HepG2 (cell line): ENCODE measurements at regions not wholly inside any gene's neighbourhood (a gene's known extent, or its start where the extent isn't known, plus 50 kb on each side); places are given as distances from the start of the nearest gene placed in this dataset.

ENCODE experiments used
- ATAC-seq: fragments of 200-7000 bp; cut with Tn5 transposase; 3 replicates; pipeline ENCODE4 v1.9.1; 2020; ENCODE audit warnings: mild to moderate bottlenecking, moderate library complexity
- BruUV-seq: library from RNA; stranded (reverse); fragments of 400-500 nt; replicated peaks from 2 replicates; lab custom pipeline; 2021; lab: Mats Ljungman, UMichigan
- CTCF ChIA-PET: fragments of 300-600 bp; formaldehyde crosslinking; extraction: SDS; loops from one replicate; lab custom pipeline; 2021; ENCODE audit warnings: low total read pairs, inconsistent platforms, low intra/inter-chr PET ratio; lab: Yijun Ruan, JAX
- POLR2A ChIA-PET: fragments of 350-600 bp; sonication (Branson Sonifier 250); formaldehyde crosslinking; loops from one replicate; lab custom pipeline; 2020; ENCODE audit warnings: antibody characterized with exemption, inconsistent platforms; lab: Yijun Ruan, JAX
- DNase-seq: peaks from one replicate; pipeline ENCODE4 v3.0.0-alpha.2; 2015; ENCODE audit warnings: low spot score
- FAIRE-seq: peaks from 3 replicates; lab custom pipeline; 2011; peaks lifted over from hg19 to GRCh38; lab: Jason Lieb, UNC
- H2AFZ ChIP-seq: one replicate; pipeline ENCODE4 v1.6.1; 2011; ENCODE audit warnings: low read length, inconsistent platforms
- H3K27ac ChIP-seq: fragments of 300-600 bp; 3 replicates; pipeline ENCODE4 v1.8.0; 2011; ENCODE audit warnings: mixed run types, mild to moderate bottlenecking, mixed read lengths, low read length, inconsistent platforms; ENCODE audit not compliant: insufficient read depth; ENCODE audit errors: extremely low read length
- H3K27me3 ChIP-seq, 2 experiments: fragments of 200-600 bp in 1 of 2; 2 replicates in 1 of 2; 3 replicates in 1 of 2; pipeline versions ENCODE4 v1.6.0 to v1.8.0; 2011; ENCODE audit warnings: low read length in 2 of 2, mild to moderate bottlenecking in 2 of 2, moderate library complexity in 2 of 2, inconsistent platforms in 1 of 2; ENCODE audit not compliant: insufficient read depth in 2 of 2, control insufficient read depth in 1 of 2
- H3K36me3 ChIP-seq, 2 experiments: fragments of 200-600 bp in 1 of 2; replicated peaks in 1 of 2; 2 replicates in 1 of 2; 3 replicates in 1 of 2; pipeline versions ENCODE4 v1.5.1 to v1.8.0; 2011; ENCODE audit warnings: low read length in 2 of 2, inconsistent platforms in 1 of 2; ENCODE audit not compliant: insufficient read depth in 2 of 2, control insufficient read depth in 1 of 2
- H3K4me1 ChIP-seq: 2 replicates; pipeline ENCODE4 v1.5.1; 2012; ENCODE audit warnings: low read length, inconsistent platforms; ENCODE audit not compliant: insufficient read depth
- H3K4me2 ChIP-seq: 2 replicates; pipeline ENCODE4 v1.6.0; 2011; ENCODE audit warnings: low read depth, low read length, inconsistent platforms
- H3K4me3 ChIP-seq, 3 experiments: fragments of 200-600 bp in 1 of 3; sonication (generic), shearing (Covaris generic) in 1 of 3; replicated peaks in 1 of 3; 2 replicates each; pipeline ENCODE4 v1.5.1; 2011 to 2016; ENCODE audit warnings: low read length in 3 of 3, inconsistent platforms in 2 of 3, low read depth in 2 of 3, mild to moderate bottlenecking in 2 of 3, control low read depth in 1 of 3, mixed read lengths in 1 of 3; ENCODE audit not compliant: insufficient read depth in 1 of 3
- H3K79me2 ChIP-seq: one replicate; pipeline ENCODE4 v1.6.1; 2011; ENCODE audit warnings: low read length, inconsistent platforms; ENCODE audit not compliant: insufficient read depth
- H3K9ac ChIP-seq: 2 replicates; pipeline ENCODE4 v1.6.0; 2011; ENCODE audit warnings: mild to moderate bottlenecking, low read depth, low read length, inconsistent platforms; ENCODE audit not compliant: insufficient read depth
- H3K9me3 ChIP-seq: 2 replicates; pipeline ENCODE4 v1.5.1; 2012; ENCODE audit warnings: mild to moderate bottlenecking, low read length
- H4K20me1 ChIP-seq: 2 replicates; pipeline ENCODE4 v1.6.0; 2011; ENCODE audit warnings: inconsistent platforms, mild to moderate bottlenecking, low read length, moderate library complexity; ENCODE audit not compliant: insufficient read depth
- CENPT ChIP-seq: sonication (generic); formaldehyde crosslinking; IDR thresholded peaks from 2 replicates; pipeline ENCODE4 v1.8.0; 2022; ENCODE audit warnings: low read depth, mild to moderate bottlenecking, moderate library complexity, missing genetic modification reagents
- FOXM1 ChIP-seq: sonication (generic); formaldehyde crosslinking; IDR thresholded peaks from 2 replicates; pipeline ENCODE4 v1.5.0; 2020; ENCODE audit warnings: missing genetic modification reagents
- KLF11 ChIP-seq: IDR thresholded peaks from 2 replicates; pipeline ENCODE4 v1.6.1; 2016; ENCODE audit warnings: missing compliant biosample characterization
- ZKSCAN8 ChIP-seq: IDR thresholded peaks from 2 replicates; pipeline ENCODE4 v1.6.1; 2016; ENCODE audit warnings: borderline replicate concordance, missing genetic modification reagents, missing compliant biosample characterization
- ZNF367 ChIP-seq: sonication (generic); formaldehyde crosslinking; IDR thresholded peaks from 2 replicates; pipeline ENCODE4 v1.4.0; 2020; ENCODE audit warnings: missing genetic modification reagents, borderline replicate concordance
- ZNF430 ChIP-seq: sonication (generic); formaldehyde crosslinking; IDR thresholded peaks from 2 replicates; pipeline ENCODE4 v1.9.0; 2021; ENCODE audit warnings: mild to moderate bottlenecking, missing genetic modification reagents
- WGBS: methylation state at CpG from one replicate; pipeline ENCODE4 v1.1.6; 2017; ENCODE audit warnings: low lambda C conversion rate; 5-methylcytosine and 5-hydroxymethylcytosine counted together
- in situ Hi-C: cut with HindIII; loops from 2 replicates; pipeline ENCODE4 v1.10.0; 2017; ENCODE audit warnings: low pct_unique_long_range_greater_than_20kb; ENCODE audit not compliant: extremely low pct_ligation_motif_present
- intact Hi-C: fragments of 100-400 bp; cut with micrococcal nuclease; formaldehyde crosslinking; loops from one replicate; pipeline ENCODE4 v1.10.0; 2022; ENCODE audit not compliant: unreplicated experiment
- TF ChIP-seq, protein P1 (sequence below): sonication (generic); formaldehyde crosslinking; IDR thresholded peaks from 2 replicates; pipeline ENCODE4 v1.4.0; 2020; ENCODE audit warnings: missing genetic modification reagents
- TF ChIP-seq, protein P2 (sequence below): sonication (generic); formaldehyde crosslinking; IDR thresholded peaks from 2 replicates; pipeline ENCODE4 v1.5.0; 2020; ENCODE audit warnings: mild to moderate bottlenecking, missing genetic modification reagents
- TF ChIP-seq, protein P3 (sequence below): sonication (generic); formaldehyde crosslinking; IDR thresholded peaks from 2 replicates; pipeline ENCODE4 v1.9.0; 2021; ENCODE audit warnings: missing genetic modification reagents, mild to moderate bottlenecking, borderline replicate concordance
- TF ChIP-seq, protein P4 (sequence below): sonication (generic); formaldehyde crosslinking; IDR thresholded peaks from 2 replicates; pipeline ENCODE4 v1.8.1; 2023; ENCODE audit warnings: mild to moderate bottlenecking, missing genetic modification reagents
- TF ChIP-seq, protein P5 (sequence below): sonication (generic); formaldehyde crosslinking; conservative IDR thresholded peaks from 2 replicates; pipeline ENCODE4 v1.4.0; 2020; ENCODE audit warnings: mild to moderate bottlenecking, missing genetic modification reagents, moderate library complexity

DNA sequence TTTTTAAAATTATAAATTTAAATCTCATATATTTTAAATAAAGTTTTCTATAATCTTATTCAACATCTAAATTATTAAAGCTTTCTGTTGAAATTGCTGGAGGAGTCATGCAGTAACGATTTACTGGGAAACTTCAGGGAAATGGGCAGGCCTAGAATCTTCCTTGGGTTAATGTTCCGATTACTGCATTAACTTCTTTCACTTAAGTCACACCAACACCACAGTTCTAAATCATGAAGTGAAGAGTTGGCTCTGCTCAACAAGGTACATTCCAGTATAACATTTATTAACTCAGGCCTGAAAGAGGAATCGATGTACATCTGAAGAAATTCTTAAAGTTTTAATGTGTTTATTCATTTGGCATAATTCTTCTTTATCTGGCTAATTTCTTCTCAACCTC is 244.3 kb downstream of the CCER1 start:
- H4K20me1 ChIP-seq, result no peaks in the 10 kb centered on the region
- in situ Hi-C loops, result no loop called here
- POLR2A ChIA-PET, result no interaction called here
- no peaks in the 10 kb centered on the region for H3K36me3 ChIP-seq
- H3K4me1 ChIP-seq, result no peaks in the 10 kb centered on the region
- no peak overlapping the region for H3K9ac ChIP-seq
- CTCF ChIA-PET, result no interaction called here
- H2AFZ ChIP-seq, result no peak overlapping the region
- DNase-seq (no peak), FAIRE-seq (no peak), ATAC-seq (no peak)
- no peaks in the 10 kb centered on the region for H3K9me3 ChIP-seq
- no peaks in the 10 kb centered on the region for H3K27me3 ChIP-seq
- WGBS, result 18% methylated on average over 3 of the region's 3 CpGs
- H3K4me2 ChIP-seq, result no peak overlapping the region
- no peak overlapping the region for H3K27ac ChIP-seq
- H3K79me2 ChIP-seq, result no peaks in the 10 kb centered on the region
- BruUV-seq, result no TSS peak
- intact Hi-C loops, result loop anchor here (10.0 kb wide), 1 partner anchor 194 kb away; no protein-coding TSS in a partner anchor
- no peak overlapping the region for H3K4me3 ChIP-seq
- TF ChIP-seq, protein P1, sequence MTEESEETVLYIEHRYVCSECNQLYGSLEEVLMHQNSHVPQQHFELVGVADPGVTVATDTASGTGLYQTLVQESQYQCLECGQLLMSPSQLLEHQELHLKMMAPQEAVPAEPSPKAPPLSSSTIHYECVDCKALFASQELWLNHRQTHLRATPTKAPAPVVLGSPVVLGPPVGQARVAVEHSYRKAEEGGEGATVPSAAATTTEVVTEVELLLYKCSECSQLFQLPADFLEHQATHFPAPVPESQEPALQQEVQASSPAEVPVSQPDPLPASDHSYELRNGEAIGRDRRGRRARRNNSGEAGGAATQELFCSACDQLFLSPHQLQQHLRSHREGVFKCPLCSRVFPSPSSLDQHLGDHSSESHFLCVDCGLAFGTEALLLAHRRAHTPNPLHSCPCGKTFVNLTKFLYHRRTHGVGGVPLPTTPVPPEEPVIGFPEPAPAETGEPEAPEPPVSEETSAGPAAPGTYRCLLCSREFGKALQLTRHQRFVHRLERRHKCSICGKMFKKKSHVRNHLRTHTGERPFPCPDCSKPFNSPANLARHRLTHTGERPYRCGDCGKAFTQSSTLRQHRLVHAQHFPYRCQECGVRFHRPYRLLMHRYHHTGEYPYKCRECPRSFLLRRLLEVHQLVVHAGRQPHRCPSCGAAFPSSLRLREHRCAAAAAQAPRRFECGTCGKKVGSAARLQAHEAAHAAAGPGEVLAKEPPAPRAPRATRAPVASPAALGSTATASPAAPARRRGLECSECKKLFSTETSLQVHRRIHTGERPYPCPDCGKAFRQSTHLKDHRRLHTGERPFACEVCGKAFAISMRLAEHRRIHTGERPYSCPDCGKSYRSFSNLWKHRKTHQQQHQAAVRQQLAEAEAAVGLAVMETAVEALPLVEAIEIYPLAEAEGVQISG (CRISPR knock-in tag), result no peak
- TF ChIP-seq ZKSCAN8 (CRISPR knock-in tag) (no peak), ZNF367 (CRISPR knock-in tag) (no peak), KLF11 (CRISPR knock-in tag) (no peak), CENPT (CRISPR knock-in tag) (no peak), FOXM1 (no peak), ZNF430 (CRISPR knock-in tag) (no peak)
- TF ChIP-seq, protein P2, sequence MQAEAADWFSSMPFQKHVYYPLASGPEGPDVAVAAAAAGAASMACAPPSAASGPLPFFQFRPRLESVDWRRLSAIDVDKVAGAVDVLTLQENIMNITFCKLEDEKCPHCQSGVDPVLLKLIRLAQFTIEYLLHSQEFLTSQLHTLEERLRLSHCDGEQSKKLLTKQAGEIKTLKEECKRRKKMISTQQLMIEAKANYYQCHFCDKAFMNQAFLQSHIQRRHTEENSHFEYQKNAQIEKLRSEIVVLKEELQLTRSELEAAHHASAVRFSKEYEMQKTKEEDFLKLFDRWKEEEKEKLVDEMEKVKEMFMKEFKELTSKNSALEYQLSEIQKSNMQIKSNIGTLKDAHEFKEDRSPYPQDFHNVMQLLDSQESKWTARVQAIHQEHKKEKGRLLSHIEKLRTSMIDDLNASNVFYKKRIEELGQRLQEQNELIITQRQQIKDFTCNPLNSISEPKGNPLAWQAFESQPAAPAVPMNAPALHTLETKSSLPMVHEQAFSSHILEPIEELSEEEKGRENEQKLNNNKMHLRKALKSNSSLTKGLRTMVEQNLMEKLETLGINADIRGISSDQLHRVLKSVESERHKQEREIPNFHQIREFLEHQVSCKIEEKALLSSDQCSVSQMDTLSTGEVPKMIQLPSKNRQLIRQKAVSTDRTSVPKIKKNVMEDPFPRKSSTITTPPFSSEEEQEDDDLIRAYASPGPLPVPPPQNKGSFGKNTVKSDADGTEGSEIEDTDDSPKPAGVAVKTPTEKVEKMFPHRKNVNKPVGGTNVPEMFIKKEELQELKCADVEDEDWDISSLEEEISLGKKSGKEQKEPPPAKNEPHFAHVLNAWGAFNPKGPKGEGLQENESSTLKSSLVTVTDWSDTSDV (CRISPR knock-in tag), result no peak
- TF ChIP-seq, protein P3, sequence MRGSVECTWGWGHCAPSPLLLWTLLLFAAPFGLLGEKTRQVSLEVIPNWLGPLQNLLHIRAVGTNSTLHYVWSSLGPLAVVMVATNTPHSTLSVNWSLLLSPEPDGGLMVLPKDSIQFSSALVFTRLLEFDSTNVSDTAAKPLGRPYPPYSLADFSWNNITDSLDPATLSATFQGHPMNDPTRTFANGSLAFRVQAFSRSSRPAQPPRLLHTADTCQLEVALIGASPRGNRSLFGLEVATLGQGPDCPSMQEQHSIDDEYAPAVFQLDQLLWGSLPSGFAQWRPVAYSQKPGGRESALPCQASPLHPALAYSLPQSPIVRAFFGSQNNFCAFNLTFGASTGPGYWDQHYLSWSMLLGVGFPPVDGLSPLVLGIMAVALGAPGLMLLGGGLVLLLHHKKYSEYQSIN (CRISPR knock-in tag), result no peak
- TF ChIP-seq, protein P4, sequence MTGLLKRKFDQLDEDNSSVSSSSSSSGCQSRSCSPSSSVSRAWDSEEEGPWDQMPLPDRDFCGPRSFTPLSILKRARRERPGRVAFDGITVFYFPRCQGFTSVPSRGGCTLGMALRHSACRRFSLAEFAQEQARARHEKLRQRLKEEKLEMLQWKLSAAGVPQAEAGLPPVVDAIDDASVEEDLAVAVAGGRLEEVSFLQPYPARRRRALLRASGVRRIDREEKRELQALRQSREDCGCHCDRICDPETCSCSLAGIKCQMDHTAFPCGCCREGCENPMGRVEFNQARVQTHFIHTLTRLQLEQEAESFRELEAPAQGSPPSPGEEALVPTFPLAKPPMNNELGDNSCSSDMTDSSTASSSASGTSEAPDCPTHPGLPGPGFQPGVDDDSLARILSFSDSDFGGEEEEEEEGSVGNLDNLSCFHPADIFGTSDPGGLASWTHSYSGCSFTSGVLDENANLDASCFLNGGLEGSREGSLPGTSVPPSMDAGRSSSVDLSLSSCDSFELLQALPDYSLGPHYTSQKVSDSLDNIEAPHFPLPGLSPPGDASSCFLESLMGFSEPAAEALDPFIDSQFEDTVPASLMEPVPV (CRISPR knock-in tag), result no peak
- TF ChIP-seq, protein P5, sequence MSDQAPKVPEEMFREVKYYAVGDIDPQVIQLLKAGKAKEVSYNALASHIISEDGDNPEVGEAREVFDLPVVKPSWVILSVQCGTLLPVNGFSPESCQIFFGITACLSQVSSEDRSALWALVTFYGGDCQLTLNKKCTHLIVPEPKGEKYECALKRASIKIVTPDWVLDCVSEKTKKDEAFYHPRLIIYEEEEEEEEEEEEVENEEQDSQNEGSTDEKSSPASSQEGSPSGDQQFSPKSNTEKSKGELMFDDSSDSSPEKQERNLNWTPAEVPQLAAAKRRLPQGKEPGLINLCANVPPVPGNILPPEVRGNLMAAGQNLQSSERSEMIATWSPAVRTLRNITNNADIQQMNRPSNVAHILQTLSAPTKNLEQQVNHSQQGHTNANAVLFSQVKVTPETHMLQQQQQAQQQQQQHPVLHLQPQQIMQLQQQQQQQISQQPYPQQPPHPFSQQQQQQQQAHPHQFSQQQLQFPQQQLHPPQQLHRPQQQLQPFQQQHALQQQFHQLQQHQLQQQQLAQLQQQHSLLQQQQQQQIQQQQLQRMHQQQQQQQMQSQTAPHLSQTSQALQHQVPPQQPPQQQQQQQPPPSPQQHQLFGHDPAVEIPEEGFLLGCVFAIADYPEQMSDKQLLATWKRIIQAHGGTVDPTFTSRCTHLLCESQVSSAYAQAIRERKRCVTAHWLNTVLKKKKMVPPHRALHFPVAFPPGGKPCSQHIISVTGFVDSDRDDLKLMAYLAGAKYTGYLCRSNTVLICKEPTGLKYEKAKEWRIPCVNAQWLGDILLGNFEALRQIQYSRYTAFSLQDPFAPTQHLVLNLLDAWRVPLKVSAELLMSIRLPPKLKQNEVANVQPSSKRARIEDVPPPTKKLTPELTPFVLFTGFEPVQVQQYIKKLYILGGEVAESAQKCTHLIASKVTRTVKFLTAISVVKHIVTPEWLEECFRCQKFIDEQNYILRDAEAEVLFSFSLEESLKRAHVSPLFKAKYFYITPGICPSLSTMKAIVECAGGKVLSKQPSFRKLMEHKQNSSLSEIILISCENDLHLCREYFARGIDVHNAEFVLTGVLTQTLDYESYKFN (CRISPR knock-in tag), result no peak
